Omental fat pad (tissue), 3 donors: ENCODE measurements at regions not wholly inside any gene's neighbourhood (a gene's known extent, or its start where the extent isn't known, plus 50 kb on each side); places are given as distances from the start of the nearest gene placed in this dataset.

Experiments used
- ATAC-seq: fragments of 150-250 bp; one replicate; pipeline ENCODE4 v1.9.1; 2016; ENCODE audit warnings: mild to moderate bottlenecking, moderate library complexity; ENCODE audit not compliant: low FRiP score
- DNase-seq: peaks from one replicate; pipeline ENCODE4 v3.0.0-alpha.2; 2019; ENCODE audit warnings: low spot score
- TF ChIP-seq, protein P1 (sequence below), 3 donors: fragments of 450-650 bp; IDR thresholded peaks; one replicate each; pipeline ENCODE4 v1.5.1; 2016 to 2017; ENCODE audit warnings: antibody characterized with exemption in 3 of 3, mild to moderate bottlenecking in 3 of 3, moderate library complexity in 2 of 3

DNA sequence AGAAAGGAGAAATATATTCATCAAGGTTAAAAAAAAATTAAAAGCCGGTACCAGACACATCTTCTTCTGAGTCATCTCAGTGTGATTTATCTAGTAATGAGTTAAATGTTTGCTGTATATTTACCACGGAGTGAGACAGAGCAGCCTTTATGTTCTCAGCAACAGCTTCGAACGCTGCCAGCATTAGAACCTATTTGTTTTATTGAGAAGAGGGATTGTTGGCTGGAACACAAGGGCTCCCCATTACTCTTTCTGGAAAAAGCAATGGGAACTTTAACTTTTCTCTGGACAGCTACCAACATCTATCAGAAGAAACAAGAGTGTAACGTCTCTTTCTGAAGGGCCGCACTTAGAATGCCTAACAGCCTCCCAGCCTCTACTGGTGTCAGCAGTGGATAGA lies 105.3 kb upstream of the TAB2 start:
- no peak for DNase-seq
- ATAC-seq: peak; percentile 47
- TF ChIP-seq, protein P1, sequence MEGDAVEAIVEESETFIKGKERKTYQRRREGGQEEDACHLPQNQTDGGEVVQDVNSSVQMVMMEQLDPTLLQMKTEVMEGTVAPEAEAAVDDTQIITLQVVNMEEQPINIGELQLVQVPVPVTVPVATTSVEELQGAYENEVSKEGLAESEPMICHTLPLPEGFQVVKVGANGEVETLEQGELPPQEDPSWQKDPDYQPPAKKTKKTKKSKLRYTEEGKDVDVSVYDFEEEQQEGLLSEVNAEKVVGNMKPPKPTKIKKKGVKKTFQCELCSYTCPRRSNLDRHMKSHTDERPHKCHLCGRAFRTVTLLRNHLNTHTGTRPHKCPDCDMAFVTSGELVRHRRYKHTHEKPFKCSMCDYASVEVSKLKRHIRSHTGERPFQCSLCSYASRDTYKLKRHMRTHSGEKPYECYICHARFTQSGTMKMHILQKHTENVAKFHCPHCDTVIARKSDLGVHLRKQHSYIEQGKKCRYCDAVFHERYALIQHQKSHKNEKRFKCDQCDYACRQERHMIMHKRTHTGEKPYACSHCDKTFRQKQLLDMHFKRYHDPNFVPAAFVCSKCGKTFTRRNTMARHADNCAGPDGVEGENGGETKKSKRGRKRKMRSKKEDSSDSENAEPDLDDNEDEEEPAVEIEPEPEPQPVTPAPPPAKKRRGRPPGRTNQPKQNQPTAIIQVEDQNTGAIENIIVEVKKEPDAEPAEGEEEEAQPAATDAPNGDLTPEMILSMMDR (IDR thresholded peaks at IDR 0.05): no peak

DNA sequence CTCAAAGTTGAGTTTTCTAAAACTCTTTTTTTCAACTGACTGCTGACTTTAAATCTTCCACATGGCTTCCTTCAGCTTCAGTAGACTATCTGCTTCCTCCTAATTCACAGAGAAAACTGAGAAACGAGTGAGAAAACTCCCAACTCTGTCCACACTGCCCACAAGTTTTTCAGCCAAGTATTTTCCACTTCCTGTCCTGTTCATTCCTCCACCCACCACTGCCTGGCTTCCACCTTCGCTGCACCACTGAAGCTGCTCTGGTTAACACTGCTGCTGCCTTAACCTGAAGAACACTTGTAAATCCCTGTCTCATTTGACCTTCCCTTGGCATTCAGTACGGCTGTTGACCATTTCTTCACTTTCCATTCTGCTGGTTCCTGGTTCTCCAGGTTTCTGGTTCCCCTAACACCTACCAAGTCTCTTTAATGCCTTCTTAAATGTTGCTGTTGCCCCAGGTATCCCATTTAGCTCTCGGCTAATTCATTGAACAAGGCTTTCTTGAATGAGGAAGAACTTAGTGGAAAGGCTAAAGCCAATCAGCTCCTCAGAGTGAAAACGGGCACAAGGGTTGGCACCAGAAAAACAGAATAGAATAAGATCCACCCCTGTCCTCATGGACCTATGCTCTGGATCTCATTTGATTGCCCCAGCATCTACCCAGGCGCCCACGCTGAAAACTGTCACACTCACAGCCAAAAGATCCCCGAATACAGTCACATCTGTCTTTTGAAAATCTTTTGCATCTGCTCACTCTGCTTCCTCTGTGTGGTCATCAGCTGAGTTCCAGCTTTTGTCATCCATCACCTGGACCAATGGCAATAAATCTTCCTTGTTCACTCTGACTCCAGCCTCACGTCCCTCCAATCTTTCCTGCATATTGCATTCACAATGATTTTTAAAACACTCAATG lies 104.4 kb upstream of the TAB2 start:
- TF ChIP-seq, protein P1 (IDR thresholded peaks at IDR 0.05): no peak
- no peak for DNase-seq
- ATAC-seq: no peak

DNA sequence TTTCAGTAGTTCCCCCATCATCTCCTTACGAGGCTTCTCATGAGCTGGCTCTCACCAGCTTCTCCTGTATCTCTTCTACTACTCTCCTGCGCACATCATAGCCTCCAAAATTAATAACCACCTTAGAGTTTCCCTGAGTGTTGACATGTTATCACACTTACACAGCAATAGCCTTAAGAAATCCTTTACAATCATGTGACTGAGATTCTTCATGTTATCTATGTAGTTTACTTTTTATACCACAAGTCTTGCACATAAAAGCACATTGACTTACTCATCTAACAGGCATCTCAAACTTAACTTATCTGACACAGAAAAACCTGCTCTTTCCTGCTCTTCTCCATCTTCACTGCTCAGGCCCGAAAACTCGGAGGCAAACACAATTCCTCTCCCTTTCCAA lies 103.7 kb upstream of the TAB2 start:
- no peak for ATAC-seq
- DNase-seq: no peak
- TF ChIP-seq, protein P1 (IDR thresholded peaks at IDR 0.05): no peak

DNA sequence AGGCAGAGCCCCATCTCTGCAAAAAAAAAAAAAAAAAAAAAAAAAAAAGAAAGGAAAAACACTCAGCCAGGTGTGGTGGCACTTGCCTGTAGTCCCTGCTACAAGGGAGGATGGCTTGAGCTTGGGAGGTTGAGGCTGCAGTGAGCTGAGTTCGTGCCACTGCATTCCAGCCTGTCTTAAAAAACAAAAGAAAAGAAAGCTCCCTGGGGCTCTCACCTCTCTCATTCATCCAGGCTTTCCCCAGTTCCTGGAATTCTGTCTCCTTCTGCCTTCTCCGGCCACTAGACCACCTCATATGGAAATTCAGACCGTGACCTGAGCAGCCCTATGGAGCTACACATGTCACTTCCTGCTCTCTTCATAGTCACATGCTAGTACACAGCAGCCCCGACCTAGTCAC lies 101.1 kb upstream of the TAB2 start:
- TF ChIP-seq, protein P1 (IDR thresholded peaks at IDR 0.05): no peak
- ATAC-seq: no peak
- no peak for DNase-seq

DNA sequence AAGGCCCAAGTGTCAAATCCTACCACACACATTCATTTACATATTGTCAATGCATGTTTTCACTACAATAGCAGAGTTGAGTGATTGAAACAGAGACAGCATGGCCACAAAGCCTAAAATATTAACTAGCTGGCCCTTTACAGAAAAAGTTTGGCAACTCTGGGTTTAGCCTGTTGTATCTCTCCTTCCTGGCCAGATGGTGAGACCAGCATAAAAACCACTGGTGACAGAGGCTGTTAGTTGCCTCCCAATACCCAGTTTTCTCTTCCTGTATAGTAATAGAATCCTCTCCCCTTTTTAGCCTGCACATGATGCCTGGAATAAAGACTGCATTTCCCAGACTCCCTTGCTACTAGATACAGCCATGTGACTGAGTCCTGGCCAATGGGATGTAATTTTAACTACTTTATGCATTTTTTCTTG lies 100.0 kb upstream of the TAB2 start:
- ATAC-seq (no peak), DNase-seq (no peak)
- TF ChIP-seq, protein P1 (IDR thresholded peaks at IDR 0.05): no peak

DNA sequence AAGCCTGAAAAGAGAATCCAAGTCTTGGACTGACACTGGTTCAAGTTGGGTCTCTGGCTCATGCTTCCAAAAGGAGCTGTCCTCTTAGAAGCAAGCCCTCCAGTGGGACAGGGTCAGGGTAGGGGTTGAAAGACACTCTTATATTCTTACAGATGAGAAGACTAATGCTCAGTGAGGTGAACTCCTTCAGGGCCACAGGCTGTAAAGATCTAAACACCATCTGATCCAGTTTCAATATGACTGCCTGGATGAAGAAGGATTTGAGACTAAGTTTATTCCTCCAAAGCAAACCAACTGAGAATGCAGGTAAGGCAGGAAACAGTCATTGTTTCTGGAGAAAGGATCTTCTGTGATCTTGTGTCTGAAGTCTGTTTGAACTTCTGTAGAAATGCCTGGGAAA lies 99.0 kb upstream of the TAB2 start:
- ATAC-seq (no peak), DNase-seq (no peak)
- TF ChIP-seq, protein P1 (IDR thresholded peaks at IDR 0.05): no peak

DNA sequence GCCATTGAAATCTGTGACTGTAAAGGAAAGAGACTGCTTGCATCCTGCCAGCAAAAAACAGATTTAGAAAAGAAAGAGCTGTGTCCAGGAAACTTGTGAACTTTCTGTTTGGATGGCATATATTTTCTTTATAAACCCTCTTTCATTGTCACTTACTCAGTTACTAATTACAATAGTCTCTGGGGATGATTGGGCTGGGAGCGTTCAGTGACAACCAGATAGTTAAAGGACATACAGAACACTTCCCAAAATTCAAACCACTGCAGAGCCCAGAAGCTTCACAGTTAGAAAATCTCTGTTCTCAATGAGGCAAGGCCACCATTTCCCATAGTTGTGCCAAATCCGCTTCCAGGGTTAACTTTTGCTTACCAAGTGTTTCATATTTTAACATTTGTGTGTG lies 98.6 kb upstream of the TAB2 start:
- no peak for ATAC-seq
- DNase-seq: no peak
- TF ChIP-seq, protein P1 (IDR thresholded peaks at IDR 0.05): no peak
